Forelimb muscle (tissue), 1 donor: ENCODE measurements at regions not wholly inside any gene's neighbourhood (a gene's known extent, or its start where the extent isn't known, plus 50 kb on each side); places are given as distances from the start of the nearest gene placed in this dataset.
A peak's percentile ranks its signal among the peaks of the same experiment; 100 is the strongest.

Experiments used
- DNase-seq: peaks from one replicate; pipeline ENCODE4 v3.0.0-alpha.2; 2013; ENCODE audit warnings: low read depth

DNA sequence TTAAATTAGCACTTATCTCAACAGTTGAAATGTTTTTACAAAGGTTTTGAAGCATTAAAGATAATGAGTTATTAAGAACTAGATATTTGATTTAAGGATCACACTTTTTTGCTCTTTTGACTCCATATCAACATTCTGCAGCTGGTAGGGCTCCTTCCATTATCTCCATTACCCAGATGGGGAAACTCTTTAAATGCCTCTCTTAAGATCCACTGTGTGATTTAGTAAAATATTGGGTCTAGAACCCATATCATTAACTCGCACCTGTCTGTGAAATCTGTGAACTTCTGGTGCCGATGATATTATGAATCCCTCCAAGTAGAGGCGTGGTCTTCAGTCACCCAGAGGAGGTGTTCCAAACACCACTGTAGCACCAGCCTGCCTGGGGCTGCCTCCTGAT lies 466.2 kb downstream of the TSN start:
- no peak for DNase-seq

GRCh38 chr2:122231296-122231695 lies 475.8 kb downstream of the TSN start:
- no peak for DNase-seq

DNA sequence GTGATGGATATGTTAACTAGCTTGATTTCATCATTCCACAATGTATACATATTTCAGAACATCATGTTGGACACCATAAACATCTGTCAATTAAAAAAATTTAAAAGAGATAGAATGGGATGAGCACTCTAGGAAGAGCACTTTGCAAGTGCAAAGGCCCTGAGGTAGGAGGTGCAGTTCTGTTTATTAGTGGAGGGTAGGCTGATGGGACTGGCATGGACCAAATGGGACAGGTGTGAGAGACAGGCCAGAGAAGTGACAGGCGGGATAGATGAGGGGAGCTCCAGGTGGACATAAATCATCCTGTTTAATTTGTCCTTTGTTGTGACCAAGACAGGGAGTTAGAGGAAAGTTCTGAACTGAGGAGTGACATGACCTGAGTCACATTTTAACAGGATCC lies 477.9 kb downstream of the TSN start:
- DNase-seq, result no peak

DNA sequence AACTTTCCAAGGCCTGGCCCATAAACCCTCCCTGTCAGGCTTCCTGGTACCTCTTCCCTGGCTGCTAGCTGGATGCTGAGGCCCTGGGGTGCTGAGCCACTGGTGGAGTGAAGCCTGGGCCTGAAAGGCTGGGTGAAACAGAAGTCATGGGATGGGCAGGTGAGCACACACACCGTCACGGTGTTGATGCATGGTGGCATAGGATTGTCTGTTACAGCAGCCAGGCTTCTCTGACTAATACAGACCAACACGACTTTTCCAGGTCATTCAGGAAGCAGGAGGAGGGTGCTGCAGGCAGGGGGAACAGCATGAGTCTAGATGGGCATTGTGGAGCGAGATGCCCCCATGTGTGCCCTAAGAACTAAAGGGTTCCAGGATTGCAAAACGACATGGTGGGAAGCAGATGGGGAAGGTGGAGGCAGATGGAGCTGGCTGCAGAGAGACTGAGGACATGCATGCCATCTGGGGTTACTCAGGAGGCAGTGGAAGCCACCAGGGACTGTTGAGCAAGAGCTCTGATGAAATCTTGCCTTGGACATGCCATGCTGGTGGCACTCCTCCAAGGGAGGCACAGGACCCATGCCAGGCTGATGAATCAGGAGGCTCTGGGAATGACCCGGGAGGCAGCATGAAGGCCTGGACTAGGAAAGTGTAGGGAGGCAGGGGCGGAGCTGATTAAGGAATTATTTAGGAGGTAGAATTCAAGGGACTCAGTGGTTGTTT lies 480.9 kb downstream of the TSN start:
- DNase-seq, result no peak

DNA sequence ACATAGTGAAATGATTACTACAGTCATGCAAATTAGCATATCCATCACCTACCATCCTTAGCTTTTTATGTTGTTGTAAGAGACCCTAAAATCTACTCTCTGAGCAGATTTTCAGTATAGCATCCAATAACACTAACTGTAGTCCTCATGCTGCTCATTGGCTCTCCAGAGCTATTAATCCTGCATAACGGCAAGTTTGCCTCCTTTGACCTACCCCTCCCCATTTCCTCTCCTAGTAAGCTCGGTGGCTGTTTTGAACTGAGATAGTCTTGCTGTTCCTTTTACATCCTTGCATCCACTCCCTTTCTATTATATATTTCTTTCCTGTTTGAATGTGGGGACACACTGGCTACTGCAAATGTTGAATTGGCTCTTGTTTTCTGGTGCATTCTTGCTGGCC lies 481.5 kb downstream of the TSN start:
- DNase-seq, result no peak

DNA sequence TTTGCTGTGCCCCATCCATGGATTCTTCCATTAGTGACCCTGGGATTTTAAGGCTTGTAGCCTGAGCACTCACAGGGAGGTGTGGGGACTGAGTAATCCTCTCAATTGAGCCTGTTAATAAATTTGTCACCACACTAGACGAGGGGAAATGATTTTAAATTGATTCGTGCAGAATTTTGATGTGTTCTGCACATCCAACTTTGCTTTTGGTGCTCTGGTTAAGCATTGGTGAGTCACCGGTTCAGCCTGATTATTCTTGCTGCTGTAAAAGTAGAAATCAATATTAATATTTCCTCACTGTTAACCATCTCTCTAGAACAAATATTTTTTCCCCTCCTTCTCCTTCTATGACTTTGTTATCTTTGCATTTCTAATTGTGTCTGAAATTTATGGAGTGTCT lies 482.0 kb downstream of the TSN start:
- no peak for DNase-seq

- no peak for DNase-seq
These were observed 482.6 kb downstream of the TSN start for GRCh38 chr2:122238006-122238559.

GRCh38 chr2:122239440-122239839 lies 484.0 kb downstream of the TSN start:
- no peak for DNase-seq

- no peak for DNase-seq
These were observed 489.3 kb downstream of the TSN start for GRCh38 chr2:122244598-122245229.

- DNase-seq, result no peak
These were observed 494.2 kb downstream of the TSN start for GRCh38 chr2:122249673-122250072.

DNA sequence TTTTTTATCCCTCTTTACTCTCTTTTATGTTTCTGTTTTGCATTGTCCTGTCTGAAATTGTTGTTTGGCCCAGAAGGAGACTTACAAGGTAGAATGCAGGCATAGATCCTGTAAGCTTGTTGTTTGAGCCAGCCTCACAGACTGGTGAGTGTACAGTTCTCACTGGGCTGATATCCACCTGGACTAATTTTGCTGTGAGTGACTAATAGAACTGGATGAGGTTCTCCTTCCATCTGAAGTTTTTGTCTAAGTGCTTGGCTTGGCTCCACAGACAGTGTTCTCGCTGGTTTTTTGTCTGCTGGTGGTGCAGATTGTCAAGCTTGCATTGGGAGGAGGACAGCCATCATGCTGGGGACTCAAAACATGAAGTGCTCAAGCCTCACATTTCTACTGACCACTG lies 495.7 kb downstream of the TSN start:
- DNase-seq, result no peak

GRCh38 chr2:122251566-122251965 lies 496.1 kb downstream of the TSN start:
- DNase-seq, result no peak

DNA sequence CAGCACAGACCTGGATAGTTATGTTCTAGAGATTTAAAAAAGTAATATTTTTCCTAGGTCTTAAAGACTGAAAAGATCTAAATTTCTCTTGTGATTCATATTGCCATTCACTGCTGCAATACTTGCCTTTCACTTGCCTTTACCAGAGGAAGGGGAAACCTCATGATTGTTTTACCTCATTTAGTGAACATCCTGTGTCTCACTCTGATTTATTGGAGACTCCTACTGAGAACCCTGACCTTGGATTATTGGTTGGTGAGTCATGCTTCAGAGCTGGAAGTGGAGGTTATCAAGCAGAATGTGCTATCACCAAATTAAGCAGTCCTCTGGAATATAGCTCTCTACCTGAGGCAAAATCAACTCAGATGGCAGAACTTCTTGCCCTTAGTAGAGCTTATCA lies 500.5 kb downstream of the TSN start:
- DNase-seq, result no peak

- peak; percentile 58 for DNase-seq
These were observed 506.5 kb downstream of the TSN start for GRCh38 chr2:122261911-122262310.

DNA sequence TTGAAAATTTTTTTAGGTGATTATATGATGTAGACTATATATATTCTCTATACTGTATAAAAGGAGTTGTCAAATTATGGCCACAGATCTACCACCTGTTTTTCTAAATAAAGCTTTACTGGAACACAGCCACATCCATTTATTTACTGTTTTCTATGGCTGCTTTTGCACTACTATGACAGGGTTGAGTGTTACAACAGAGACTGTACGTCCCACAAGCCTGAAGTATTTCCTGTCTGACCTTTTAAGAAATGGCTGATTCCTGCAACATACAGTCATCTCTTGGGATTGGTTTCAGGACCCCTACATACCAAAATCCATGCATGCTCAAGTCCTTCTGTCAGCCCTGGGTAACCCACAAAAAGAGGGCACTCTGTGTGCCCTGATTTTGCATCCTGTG lies 508.3 kb downstream of the TSN start:
- DNase-seq, result no peak

DNA sequence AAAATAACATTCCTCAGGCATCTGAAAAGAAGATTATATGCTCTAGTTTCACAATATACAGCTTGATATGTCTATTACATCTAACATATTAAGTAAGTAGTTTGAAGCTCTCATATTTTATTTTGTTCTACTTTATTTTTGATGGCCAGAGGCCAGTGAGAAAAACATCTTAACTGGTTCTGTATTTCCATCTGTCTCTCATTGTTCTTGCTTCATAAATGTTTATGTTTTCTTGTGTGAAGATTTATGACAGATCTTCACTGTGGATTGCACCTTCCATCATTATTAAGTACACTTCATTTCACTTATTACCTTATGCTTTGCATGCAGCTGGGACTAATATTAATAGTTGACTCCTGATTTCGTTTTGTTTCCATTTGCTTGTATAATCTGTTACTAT lies 511.2 kb downstream of the TSN start:
- DNase-seq, result peak; percentile 49

DNA sequence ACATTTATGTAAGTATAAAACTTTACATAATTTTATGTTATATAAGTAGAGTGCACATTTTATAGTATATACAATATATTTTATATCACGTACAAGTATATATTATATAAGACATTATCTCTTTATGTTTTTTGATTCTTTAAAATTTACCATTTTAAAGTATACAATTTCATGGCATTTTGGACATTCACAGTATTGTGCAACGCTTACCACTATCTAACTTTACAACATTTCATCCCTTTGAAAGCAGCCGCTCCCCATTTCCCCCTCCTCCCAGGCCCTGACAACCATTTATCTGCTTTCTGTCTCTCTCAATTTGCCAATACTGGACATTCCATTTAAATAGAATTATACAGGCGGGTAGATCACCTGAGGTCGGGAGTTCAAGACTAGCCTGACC lies 512.5 kb downstream of the TSN start:
- no peak for DNase-seq

- DNase-seq, result no peak
These were observed 518.5 kb downstream of the TSN start for GRCh38 chr2:122273785-122274419.

DNA sequence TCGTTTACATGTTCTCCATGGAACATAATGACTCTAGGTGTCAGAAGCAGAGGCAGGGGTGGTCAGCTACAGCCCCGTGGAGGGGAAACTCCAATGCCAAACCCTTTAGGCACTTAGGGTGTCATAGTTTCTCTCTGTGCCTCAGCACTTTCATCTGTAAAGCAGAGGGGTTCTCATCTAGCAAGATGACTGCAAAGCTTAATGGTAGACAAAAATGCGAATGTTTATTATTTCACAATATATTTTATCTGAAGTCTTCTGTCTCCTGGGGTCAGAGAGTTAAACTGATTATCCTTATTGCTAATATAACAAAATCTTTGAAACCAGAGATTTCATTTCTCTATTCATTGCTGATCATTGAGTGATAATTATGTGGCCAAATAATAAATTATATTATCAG lies 522.5 kb downstream of the TSN start:
- no peak for DNase-seq

- DNase-seq, result no peak
These were observed 545.3 kb downstream of the TSN start for GRCh38 chr2:122300758-122301157.

DNA sequence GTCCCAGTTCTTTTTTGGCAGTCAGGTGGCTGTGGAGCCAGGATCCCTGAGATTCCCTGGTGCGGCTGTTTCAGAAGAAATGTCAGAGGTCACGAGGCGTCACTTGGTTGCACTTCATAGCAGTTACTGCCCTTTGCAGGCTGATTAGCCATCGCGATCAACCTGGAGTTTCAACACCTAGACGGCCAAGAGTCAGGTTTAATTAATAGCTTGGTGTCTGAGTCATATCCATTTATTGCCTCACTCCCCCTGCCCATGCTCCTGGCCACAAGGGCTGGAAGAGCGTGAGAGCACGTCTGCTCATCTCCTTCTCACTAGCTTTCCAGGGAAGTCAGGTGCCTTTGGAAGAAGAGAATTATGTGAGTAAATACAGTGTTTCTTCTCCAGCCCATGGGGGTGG lies 552.3 kb downstream of the TSN start:
- DNase-seq, result no peak

- no peak for DNase-seq
These were observed 559.9 kb downstream of the TSN start for GRCh38 chr2:122315306-122315705.

- no peak for DNase-seq
These were observed 564.2 kb downstream of the TSN start for GRCh38 chr2:122319539-122320132.
